DMS79 treated with DMSO at 0.1 percent for 48 hours (cell line): ENCODE measurements at regions not wholly inside any gene's neighbourhood (a gene's known extent, or its start where the extent isn't known, plus 50 kb on each side); places are given as distances from the start of the nearest gene placed in this dataset.

Experiments used
- DNase-seq: peaks from one replicate; lab custom pipeline; 2025; lab: John Stamatoyannopoulos, UW

DNA sequence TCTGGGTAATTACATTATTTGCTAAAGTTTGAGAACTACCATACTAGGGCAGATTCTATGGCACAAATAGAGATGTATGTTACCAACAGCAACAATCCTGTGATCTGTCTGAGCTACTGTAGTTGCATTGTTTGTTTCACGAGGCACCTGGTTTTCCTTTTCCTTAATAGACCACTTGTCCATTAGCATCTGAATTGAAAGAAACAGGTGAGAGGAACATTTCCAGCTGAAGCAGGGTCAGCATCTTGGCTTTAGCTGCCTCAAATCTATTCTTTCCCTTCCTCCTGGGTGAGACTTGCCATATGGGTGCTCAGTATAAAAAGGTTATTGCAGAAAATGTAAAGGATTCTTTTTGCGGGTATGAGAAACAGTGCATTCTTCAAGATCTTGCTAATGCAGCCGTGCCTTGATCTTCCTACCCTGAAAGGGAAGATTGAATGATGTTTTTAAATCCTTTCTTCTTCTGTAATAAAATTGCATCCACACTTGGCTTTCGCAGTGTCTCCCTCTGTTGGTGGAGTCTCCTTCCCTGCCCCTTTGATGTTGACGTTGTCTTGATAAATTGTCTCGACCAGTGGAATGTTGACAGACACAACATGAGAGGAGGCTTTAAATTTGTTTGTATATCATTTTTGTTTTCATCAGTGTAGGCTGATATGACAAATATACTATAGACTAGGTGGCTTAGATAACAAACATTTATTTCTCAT is 118.0 kb upstream of the BRINP1 start:
- DNase-seq, result no peak

DNA sequence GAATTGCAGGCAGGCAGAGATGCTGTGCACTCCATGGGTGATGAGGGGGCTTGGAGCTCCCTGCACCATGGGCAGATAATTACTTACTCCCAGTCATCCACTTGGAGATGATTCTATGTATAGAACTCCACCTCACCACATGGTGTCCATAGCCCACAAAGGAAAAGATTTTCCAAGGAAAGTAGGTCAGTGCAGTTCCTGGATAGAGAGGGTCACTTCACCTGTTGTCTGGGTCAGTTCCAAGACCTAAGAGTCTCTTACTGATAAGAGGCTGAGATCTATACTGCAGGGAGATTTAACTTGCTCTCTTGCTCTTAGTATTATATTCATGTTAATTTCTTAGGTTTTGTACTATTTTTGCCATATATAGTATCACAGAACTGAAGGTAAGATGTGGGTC is 113.9 kb upstream of the BRINP1 start:
- DNase-seq, result no peak

DNA sequence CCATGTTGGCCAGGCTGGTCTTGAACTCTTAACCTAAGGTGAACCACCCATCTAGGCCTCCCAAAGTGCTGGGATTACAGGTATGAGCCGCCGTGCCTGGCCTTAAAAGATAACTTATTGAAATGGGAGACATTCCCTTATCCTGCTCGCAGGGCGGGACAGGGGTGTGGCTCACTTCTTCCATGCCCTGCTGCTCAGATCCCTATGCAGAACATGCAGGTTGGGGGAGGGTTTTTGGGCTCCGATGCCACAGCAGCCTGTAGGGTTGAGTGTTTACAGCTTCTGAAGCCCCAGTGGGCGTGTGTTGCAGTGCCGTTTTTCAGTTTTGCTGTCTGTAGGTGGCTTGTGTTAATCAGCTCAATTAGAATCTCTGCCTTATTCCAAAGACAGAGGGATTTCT is 108.0 kb upstream of the BRINP1 start:
- DNase-seq, result no peak

- no peak for DNase-seq
Observed at GRCh38 chr9:119458068-119458467, 88.8 kb upstream of the BRINP1 start.

GRCh38 chr9:119453980-119454379 is 84.7 kb upstream of the BRINP1 start:
- DNase-seq, result no peak

GRCh38 chr9:119453490-119453911 is 84.3 kb upstream of the BRINP1 start:
- DNase-seq, result no peak

- DNase-seq, result no peak
Observed at GRCh38 chr9:119451426-119451825, 82.2 kb upstream of the BRINP1 start.

DNA sequence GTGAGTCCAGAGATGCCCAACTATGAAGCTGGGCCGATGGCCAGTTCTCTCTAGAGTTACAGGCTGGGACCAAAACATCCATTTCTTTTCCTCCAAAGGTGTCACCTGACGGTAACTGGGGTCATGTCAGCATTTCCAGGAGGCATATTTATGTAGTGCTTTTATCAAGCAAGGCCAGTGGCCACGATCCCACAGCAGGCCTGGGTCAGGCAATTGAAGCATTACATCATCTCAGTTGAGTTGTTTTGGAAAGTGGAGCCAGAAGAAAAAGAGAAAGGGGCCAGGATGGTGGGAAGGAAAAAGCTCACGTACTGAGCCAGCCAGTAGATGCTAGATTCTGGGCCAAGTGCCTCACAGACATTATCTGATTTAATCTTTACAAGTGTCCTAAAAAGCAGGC is 73.9 kb upstream of the BRINP1 start:
- DNase-seq, result no peak

DNA sequence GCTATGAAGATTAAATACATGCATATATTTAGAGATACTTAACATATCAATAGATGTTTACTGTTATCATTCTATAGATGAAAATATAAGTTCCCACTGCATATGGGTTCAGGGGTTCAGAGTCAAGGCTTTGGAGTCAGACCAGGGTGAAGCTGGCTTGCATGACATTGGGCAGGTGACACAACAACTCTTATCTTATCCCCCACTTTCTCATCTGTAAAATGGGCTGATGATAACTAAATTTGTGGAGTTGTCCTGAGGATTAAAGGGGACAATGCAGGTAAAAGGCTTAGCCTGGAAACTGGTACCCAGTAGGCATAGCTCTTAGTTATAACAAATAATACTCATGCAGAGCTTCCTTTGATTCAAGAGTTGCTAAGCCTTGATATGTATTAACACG is 72.6 kb upstream of the BRINP1 start:
- DNase-seq, result no peak

- DNase-seq, result no peak
Observed at GRCh38 chr9:119441338-119441737, 72.1 kb upstream of the BRINP1 start.

DNA sequence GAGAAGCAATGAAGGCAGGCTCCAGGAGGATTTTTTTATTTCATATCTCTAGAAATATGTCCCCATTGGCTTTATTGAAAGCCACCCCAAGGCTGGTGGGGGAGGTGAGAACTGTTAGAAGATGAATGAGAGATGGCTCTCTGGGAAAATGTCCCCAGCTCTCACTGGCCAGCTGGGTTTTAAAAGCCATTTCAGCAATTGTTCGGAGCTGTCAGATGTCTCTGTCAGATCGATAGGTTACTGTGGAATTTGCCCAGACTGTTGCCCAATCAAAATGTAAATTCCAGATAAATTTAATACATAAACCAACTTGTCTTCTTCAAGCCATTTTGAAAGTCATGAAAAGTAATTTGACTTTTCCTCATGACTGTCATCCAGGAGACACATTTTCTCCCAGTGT is 67.0 kb upstream of the BRINP1 start:
- no peak for DNase-seq

GRCh38 chr9:119435076-119435475 is 65.8 kb upstream of the BRINP1 start:
- DNase-seq, result no peak

DNA sequence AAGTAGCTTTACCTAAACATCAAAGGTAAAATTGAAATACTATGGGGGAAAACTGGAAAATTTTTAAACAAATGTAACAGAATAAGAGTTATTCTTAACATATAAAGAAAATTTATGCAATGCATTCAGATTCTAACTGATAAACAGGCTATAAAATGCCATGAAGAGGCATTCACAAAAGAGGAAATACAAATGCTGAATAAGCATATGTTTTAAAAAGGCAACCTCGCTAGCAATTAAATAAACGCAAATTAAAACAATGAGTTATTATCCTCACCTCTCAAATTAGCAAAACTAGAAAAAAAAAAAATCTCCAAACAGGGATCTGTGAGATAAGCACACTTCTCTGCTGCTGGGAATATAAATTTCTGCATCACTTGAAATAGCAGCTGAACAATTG is 63.2 kb upstream of the BRINP1 start:
- DNase-seq, result no peak

DNA sequence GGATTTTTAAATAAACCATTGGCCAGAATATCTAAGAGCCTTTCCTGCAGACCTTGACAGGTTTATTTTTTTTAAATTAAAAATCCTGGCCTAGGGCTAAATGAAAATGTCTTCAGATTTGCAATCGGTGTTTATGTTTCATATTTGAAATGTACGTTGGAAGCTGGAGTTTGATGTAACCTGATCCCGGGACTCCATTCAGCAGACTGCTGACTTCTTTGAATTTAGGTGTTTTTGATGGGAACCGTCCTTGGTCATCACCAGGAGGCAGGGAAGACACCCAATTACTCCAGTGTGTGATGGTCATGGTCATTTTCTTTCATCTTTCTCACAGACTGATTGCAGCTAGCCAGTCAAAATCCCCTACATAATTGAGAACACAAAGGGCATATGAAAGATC is 60.1 kb upstream of the BRINP1 start:
- no peak for DNase-seq

DNA sequence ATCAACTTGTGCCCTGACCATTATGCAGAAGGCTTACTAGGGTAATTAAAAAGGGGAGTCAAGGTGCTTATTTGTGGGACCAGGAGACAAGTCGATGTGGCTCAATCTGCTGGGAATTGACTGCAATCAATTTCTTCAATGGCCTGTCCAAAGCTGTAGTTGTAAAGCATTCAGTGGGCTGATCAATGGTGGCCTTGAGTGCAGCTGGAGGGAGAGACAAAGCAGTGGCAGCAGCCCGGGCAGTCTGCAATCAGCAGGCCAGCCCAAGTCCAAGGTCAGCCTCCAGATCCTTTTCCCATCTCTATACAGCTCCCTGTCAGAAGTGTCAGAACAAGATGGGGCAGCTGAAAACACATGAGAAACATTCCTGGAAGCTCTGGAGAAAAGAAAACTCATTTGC is 51.0 kb upstream of the BRINP1 start:
- no peak for DNase-seq
